ENCODE measurements at regions not wholly inside any gene's neighbourhood (a gene's known extent, or its start where the extent isn't known, plus 50 kb on each side); places are given as distances from the start of the nearest gene placed in this dataset.

DNA sequence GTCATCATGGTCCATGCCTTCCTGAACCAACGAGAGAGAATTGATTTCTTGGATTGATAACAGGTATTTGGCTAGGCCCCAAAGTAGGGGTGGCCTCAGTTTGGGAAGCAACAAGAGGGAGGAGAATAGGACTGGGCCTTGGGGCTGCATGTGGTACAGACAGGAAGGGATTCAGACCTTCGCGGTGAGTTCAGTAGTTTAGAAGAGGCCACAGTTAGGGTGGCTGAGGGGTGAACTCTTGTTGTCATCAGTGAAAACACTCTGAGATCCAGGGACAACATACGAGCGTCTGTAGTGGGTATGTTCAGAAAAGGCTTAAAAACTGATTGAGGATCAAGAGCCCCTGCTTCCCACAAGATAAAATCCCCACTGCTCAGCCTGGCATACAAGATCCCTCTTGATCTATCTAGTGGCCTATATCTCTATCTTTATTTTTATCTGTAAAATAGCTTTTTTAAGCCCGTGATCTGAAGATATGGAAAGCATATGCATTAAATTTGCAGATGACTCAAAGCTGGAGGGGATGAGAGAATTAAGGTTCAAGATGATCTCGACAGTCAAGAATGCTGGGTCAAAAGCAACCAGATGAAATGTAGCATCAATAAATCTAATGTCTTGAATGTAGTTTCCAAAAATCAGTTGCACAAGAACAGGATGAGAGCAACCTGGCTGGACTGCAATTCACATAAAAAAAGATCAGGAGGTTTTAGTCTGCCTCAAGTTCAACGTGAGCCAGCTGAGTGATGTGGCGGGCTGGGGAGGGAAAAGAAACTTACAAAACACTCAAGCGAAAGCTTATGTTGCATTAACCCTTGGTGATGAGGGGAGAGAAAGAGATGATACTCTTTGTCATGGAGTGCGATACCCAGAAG lies 221.1 kb upstream of the TLE3 start:
- FAIRE-seq (peak; percentile 26), DNase-seq (ENCODE audit: insufficient read length, low spot score) (no peak)

- no peak for FAIRE-seq
These were observed 218.4 kb upstream of the TLE3 start for GRCh38 chr15:70316059-70316600.

GRCh38 chr15:70315431-70315830 lies 217.7 kb upstream of the TLE3 start:
- no peak for FAIRE-seq
- DNase-seq (ENCODE audit: insufficient read length, low spot score) = no peak

More at GRCh38 chr15:70316059-70316600, 218.4 kb upstream of the TLE3 start:
- no peak for DNase-seq (ENCODE audit: insufficient read length, low spot score)

DNA sequence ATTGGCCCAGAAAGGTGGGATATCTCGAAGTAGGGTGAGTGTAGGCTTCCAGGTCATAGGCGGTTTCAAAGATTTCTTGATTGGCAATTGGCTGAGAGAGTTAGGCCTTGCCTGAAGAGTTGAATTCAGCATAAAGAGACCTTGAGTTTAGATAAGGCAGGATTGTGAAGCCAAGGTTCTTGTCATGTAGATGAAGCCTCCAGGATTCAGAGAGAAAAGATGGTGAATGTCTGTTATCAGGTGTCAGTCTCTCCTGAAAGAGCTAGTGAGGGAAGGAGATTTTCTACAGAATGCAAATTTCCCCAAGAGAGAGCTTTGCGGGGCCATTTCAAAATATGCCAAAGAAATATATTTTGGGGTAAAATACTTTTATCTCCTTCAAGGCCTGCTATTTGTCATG lies 217.0 kb upstream of the TLE3 start:
- DNase-seq (ENCODE audit: insufficient read length, low spot score) (no peak), FAIRE-seq (no peak)

DNA sequence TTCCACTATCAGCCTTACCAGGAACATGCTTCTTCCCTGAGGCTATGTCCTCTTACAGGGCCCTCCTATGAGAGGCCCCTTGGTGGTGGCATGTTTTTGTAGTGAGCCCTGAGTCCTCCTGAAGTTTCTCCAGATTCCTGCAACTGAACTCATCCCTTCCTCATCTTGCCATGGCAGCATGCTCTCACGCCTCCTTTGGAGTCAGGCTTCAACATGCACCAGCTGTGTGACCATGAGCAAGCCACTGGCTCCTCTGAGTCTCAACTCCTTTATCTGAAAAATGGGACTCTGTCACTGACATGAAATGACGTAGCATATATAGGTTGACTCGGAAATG lies 216.3 kb upstream of the TLE3 start:
- FAIRE-seq (no peak), DNase-seq (ENCODE audit: insufficient read length, low spot score) (no peak)

DNA sequence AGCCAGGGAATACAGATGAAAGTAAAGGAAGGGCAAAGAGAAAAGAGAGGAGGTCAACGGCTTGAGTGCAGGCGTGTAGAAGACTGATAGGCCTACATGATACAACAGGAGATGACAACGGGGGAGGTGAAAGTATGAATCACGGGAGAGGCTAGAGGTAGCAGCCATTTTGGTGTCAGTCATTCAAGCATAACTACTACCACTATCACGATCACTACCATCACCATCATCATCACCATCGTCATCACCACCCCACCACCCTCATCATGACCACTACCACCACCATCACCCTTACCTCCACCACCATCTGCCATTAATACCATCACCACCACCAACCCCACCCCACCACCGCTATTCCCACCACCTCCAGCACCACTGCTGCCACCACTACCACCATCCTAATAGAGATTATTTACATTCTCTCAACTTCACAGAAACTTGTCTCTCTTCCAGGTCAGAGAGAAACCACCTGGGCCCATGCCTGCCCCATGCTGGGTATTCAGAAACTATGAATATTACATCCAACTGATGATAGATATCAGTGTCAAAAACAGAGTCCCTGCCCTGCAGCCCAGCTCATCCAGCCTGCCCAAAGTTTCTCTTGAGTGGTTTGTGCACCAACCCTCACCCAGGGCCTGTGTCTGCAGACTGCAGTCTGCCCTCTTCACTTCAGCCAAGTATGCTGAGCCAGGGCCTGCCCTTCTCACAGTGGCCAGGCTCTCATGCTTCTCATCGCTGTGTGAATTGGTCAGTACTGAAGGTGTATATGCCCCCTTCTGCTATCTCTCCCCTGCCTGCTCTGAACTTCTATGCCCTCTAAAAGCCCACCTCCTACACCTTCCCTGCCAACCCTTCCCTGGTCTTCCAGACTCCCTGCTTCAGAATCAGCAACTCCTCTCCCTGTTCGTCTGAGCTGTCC lies 215.6 kb upstream of the TLE3 start:
- FAIRE-seq (no peak), DNase-seq (ENCODE audit: insufficient read length, low spot score) (no peak)

GRCh38 chr15:70311821-70312220 lies 214.1 kb upstream of the TLE3 start:
- no peak for FAIRE-seq
- DNase-seq (ENCODE audit: insufficient read length, low spot score) = no peak

DNA sequence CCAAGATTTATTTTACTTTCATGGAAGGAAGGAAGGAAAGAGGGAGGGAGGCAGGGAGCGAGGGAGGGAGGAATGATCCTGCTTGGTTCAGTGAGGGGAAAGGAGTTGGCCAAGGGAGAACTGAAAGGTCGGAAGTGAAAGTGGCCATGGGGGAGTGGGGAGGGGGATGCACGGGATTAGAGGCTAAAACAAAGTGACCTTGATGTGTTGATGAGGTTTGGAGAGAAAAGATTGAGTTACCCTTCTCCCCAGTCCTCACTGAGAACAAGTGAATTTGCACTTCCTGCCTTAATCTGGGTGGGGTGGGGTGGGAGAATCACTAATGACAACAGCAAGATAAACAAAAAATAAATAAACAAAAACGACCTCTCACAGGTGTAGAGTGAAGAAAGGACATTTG lies 212.0 kb upstream of the TLE3 start:
- FAIRE-seq = no peak
- DNase-seq (ENCODE audit: insufficient read length, low spot score) = no peak

DNA sequence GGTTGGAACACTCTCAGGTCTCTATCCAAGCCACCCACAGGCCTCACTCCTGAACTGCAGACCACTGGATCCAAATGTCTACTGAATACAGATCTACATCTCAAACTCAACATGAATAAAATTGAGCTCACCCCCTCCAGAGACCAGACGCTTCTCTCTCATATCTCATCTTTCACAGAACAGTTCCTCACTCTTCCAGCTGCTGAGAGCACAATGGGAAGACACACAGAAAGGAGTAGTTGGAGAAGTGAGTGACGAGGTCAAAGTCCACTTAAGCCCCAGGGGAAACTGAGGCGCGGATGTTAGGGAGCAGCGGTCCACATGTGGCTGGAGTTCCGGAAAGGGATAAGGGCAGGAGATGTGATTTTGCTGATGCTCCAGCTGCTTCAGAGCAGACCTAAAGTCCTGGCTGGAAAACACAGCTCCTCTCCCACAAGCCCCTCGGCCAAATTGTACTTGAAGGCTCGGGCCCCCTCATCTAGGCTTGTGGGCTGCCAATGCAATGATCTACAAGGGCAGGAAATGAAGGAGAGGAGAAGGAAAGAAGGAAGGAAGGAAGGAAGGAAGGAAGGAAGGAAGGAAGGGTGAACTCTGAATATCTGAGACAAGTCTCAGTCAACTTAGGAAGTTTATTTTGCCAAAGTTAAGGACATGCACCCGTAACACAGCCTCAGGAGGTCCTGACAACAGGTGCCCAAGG lies 211.2 kb upstream of the TLE3 start:
- no peak for FAIRE-seq
- no peak for DNase-seq (ENCODE audit: insufficient read length, low spot score)

- FAIRE-seq = no peak
- DNase-seq (ENCODE audit: insufficient read length, low spot score) = peak; percentile 38
These were observed 210.5 kb upstream of the TLE3 start for GRCh38 chr15:70308011-70308734.

- DNase-seq (ENCODE audit: insufficient read length, low spot score) (no peak), FAIRE-seq (no peak)
These were observed 208.9 kb upstream of the TLE3 start for GRCh38 chr15:70306582-70306981.

DNA sequence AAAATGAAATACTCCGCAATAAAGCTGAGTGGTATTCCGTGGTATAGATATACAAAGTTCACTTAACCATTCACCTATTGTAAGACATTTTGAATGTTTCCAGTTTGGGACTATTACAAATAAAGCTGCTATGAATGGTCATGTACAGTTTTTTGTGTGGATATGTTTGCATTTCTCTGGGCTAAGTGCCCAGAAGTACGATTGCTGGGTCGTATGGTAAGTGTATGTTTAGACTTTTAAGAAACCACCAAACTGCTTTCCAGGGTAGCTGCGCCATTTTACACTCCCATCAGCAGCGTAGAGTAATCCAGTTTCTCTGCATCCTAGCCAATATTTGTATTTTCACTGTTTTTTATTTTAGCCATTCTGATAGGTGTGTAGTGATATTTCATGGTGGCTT lies 208.4 kb upstream of the TLE3 start:
- DNase-seq (ENCODE audit: insufficient read length, low spot score) = no peak
- no peak for FAIRE-seq

- no peak for DNase-seq (ENCODE audit: insufficient read length, low spot score)
- no peak for FAIRE-seq
These were observed 206.3 kb upstream of the TLE3 start for GRCh38 chr15:70303981-70304380.

DNA sequence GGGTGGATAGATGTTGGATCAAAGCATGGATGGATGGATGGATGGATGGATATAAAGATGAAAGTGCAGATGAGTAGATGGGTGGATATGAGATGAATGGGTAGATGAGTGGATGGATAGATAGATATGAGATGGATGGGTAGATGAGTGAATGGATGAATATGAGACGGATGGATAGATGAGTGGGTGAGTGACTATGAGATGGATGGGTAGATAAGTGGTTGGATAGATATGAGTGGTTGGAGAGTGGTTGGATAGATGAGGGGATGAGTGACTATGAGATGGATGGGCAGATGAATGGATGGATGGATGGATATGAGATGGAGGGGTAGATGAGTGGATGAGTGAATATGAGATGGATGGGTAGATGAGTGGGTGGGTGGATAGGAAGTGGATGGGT lies 204.6 kb upstream of the TLE3 start:
- no peak for FAIRE-seq

DNA sequence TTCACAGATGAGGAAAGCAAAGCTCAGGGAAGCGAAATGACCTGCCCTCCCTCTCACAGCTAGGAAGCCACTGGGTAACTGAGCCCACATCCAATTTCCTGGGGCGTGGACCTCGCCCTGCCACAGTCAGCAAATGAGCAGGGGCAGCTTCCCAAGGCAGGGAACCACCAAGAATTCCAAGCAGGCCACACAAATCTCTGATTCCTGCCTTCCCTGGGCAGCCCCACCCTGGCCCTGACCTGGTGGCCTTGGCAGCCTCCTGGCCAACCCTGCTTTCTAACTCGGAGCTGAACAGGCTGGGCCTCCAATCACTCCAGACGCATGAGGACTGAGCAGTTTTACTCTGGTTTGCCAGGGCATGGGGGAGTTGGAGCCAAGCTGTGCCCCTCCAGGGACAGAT lies 203.7 kb upstream of the TLE3 start:
- DNase-seq (ENCODE audit: insufficient read length, low spot score) (no peak), FAIRE-seq (no peak)

More for the DNA sequence above, 204.6 kb upstream of the TLE3 start:
- DNase-seq (ENCODE audit: insufficient read length, low spot score) = no peak

DNA sequence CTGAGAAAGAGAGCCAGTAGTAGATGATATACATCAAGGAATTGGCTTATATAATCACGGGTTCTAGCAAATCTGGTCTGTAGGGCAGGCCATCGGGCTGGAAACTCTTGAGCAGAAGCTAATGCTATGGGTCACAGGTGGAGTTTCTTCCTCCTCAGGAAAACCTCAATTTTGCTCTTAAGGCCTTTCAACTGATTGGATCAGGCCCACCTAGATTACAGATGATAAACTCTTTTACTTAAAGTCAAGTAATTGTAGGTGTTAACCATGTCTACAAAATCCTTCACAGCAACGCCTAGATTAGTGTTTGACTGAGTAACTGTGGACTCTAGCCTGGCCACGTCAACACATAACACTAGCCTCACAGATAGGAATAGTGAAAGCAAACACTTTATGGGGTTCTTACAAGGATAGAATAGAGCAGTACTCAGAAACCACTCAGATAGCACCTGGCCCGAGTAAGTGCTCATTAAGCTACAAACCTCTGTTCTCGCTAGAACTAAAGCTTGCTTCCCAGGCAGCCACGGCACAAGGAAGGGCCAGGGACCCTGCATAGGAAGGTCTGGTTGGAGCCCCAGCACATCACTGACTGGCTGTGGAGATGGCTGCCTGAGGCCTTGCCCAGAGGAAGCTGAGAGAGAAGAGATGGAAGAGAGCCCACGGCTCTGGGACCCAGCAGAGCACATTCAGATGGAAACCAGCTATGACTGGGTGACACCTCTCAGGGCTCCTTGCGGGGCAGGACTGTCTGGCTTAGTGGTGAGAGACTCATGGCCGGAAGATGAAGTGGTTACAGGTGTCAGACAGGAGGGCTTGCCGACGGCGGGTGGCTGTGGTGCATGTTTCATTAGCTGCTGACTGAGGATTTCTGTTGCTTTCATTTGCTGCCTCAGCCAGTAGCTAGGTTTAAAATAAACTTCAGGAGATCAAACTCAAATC lies 202.5 kb upstream of the TLE3 start:
- FAIRE-seq (peak; percentile 100), DNase-seq (ENCODE audit: insufficient read length, low spot score) (peak; percentile 93)

DNA sequence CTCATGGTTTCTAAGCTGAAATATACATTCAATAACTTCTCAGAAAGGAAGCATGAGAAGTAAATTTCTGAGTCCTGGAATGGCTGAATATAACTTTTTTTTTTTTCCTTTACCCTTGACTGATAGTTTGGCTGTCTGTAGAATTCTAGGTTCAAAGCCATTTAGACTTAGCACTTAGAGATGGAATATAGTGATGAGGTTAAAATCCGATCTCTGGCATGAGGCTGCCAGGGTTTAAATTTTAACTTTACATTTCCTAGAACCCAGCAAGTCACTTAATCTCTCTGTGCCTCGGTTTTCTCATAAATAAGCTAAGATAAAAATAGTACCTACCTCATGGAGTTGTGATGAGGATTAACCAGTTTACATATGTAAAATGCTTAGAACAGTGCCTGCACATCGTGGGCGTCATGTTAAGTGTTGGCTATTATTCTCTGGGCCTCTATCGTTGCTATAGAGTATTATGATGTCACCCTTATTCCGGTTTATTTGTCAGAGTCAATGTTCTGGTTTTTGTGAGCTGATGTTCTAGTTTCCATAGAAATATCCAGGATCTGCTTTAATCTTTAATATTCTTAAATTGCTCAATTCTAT lies 199.8 kb upstream of the TLE3 start:
- DNase-seq (ENCODE audit: insufficient read length, low spot score) (no peak), FAIRE-seq (no peak)

DNA sequence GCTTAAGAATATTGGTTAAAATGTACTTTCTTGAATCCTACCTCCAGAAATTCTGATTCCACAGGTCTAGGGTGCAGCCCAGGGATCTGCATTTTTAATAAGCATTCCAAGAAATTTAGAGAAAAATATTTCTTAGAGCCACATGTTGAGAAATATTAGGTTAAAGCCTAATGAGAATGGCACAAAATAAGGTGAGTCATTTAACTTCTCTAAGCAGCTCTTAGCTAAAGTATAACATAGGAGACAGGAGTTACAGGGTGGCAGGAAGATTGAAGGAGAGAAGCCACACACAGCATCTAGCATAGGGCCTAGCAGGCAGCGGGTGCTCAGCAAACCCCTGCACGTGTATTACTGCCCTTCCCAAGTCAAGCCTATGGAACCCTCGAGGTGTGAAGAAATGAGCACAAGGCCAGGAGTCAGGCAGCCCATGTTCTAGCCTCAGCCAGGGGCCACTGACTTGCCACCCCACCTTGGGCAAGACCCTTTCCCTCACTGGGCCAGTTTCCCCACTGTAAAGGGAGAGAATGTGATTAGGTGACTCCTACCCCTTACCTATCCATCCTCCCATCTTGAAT lies 197.1 kb upstream of the TLE3 start:
- FAIRE-seq (no peak), DNase-seq (ENCODE audit: insufficient read length, low spot score) (no peak)
